ENCODE measurements at regions not wholly inside any gene's neighbourhood (a gene's known extent, or its start where the extent isn't known, plus 50 kb on each side); places are given as distances from the start of the nearest gene placed in this dataset.

DNA sequence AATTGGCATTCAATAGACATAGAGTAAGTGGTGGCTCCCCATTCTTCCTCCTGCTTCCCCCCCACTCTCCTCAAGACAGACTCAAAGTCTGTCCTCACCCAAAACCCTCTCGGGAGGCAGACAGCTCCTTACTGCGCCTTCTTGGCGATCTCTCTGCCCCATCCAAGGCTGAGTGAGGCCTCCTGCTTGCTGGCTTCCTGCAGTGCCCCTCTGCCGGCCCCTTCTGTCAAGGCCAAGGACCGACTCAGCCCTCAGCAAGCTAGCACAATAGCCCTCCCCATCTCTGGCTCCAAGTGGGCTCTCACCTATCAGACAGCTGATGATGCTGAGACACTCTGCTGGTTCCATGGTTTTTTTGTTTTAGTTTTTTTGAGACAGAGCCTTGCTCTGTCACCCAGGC lies 62.5 kb upstream of the DLK1 start:
- DNase-seq (ENCODE audit: insufficient read length, low spot score) = no peak
- FAIRE-seq = no peak
- TF ChIP-seq, protein P1, sequence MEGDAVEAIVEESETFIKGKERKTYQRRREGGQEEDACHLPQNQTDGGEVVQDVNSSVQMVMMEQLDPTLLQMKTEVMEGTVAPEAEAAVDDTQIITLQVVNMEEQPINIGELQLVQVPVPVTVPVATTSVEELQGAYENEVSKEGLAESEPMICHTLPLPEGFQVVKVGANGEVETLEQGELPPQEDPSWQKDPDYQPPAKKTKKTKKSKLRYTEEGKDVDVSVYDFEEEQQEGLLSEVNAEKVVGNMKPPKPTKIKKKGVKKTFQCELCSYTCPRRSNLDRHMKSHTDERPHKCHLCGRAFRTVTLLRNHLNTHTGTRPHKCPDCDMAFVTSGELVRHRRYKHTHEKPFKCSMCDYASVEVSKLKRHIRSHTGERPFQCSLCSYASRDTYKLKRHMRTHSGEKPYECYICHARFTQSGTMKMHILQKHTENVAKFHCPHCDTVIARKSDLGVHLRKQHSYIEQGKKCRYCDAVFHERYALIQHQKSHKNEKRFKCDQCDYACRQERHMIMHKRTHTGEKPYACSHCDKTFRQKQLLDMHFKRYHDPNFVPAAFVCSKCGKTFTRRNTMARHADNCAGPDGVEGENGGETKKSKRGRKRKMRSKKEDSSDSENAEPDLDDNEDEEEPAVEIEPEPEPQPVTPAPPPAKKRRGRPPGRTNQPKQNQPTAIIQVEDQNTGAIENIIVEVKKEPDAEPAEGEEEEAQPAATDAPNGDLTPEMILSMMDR (IDR thresholded peaks at IDR 0.05; ENCODE audit: insufficient read depth, missing control alignments) = no peak

DNA sequence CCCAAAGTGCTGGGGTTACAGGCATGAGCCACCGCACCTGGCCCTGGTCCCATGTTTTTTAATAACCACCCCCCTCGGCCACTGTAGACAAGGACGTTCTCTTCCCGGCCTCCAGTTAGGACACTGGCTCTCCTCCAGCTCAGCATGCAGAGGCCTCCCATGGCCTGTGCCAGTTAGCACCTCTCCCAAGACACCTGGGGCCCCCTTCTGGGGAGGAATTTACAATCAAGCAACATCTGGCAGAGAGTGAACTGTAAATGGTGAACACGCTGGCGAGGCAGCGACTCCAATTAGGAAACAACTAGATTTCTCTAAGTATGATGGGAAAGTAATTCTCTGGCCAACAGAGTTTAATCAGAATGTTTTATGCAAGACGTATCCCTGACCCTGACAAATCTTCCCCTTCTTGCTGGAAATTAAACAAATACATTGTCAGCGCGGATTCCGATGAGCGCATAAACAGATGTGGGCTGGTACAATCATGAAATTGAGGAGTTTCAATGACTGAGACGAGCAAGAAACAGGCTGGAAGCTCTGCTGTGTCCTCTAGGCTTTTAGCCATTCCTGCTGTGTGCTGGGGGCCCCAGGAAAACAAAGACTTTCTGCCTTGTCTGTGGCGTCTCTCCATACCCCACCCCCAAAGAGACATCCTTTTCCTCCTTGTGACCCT lies 61.7 kb upstream of the DLK1 start:
- no peak for FAIRE-seq
- TF ChIP-seq, protein P1 (IDR thresholded peaks at IDR 0.05; ENCODE audit: insufficient read depth, missing control alignments) = no peak
- no peak for DNase-seq (ENCODE audit: insufficient read length, low spot score)

DNA sequence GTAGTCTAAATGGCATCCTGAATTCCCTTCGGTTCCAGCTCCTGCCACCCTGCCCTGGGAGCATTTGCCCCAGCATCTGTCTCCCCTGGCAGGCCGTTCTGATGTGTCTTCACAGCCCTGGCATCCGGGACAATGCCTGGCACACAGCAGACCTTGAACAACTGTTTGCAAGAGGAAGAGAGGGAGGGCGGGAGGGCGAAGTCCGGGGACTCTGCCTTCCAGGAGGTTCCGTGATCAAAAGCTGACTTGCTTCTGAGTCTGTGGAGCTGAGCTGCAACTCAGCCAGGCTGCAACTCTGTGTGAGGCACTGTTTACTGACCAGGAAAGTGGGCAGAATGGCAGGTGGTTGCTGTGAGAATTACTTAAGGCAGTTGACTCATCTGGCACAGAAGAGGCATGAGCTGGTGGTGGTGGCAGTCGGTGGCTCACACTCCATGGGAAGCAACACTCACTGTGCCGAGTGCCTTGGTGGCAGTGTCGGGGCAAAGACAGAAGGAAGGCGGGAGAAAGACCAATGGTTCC lies 61.1 kb upstream of the DLK1 start:
- TF ChIP-seq, protein P1 (IDR thresholded peaks at IDR 0.05; ENCODE audit: insufficient read depth, missing control alignments) = no peak
- FAIRE-seq (no peak), DNase-seq (ENCODE audit: insufficient read length, low spot score) (no peak)

DNA sequence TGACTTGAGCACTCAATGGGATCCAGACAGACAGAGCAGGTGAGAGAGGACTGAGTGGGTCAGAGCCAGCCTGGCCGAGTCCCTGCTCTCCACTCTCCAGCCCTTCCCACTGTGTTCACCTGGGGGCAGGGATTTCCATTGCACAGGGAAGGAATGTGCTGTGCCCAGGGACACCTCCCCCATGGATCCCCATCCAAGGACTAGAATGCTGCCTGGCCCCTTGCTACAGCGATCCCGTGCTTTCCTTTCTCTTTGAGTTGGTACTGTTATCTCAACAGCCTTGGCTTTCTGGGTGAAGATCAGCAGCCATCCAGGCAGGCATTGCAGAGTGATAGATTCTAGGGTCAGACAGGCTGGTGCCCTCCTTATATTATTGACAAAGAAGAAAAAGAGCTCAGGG lies 60.3 kb upstream of the DLK1 start:
- DNase-seq (ENCODE audit: insufficient read length, low spot score) (no peak), FAIRE-seq (no peak)
- TF ChIP-seq, protein P1 (IDR thresholded peaks at IDR 0.05; ENCODE audit: insufficient read depth, missing control alignments) = no peak

DNA sequence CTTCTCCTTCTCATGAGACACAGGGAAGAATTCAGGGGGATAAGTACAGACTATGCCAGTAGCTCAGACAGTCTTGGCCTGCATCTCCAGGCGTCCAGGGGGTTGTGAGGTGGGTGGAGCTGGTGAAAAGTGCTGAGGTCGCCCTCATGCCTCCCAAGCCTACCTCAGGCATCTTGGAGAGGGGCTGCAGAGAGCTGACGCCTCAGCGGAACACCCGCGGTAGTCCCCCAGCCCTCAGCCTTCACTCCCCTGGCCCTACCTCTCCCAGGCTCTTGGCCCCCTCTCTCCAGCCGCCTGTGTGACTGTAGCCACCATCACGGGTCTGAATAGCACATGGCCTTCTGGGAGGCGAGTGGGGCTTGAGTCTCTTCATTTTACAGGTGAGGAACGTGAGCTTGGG lies 59.8 kb upstream of the DLK1 start:
- DNase-seq (ENCODE audit: insufficient read length, low spot score) (no peak), FAIRE-seq (no peak)
- TF ChIP-seq, protein P1 (IDR thresholded peaks at IDR 0.05; ENCODE audit: insufficient read depth, missing control alignments) = no peak

DNA sequence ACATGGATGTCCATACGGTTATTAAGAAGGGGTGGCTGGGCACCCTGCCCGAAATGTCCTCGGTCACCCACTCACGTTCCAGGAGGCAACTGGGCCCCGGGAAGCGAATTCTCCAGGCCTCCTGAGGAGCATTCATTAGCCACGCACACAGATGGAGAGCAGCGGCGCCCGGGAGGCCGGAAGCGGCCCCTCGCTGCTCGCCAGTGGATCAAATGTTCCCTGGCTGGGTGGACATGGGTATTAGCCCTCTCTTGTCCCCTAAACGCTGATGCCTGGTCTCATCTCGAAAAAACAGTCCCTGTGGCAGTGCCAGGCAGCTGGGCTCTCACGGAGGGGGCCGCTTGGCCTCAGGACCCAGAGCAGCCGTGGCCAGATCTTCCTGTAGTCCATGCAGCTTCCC lies 59.0 kb upstream of the DLK1 start:
- FAIRE-seq (no peak), DNase-seq (ENCODE audit: insufficient read length, low spot score) (no peak)
- TF ChIP-seq, protein P1 (IDR thresholded peaks at IDR 0.05; ENCODE audit: insufficient read depth, missing control alignments) = no peak

DNA sequence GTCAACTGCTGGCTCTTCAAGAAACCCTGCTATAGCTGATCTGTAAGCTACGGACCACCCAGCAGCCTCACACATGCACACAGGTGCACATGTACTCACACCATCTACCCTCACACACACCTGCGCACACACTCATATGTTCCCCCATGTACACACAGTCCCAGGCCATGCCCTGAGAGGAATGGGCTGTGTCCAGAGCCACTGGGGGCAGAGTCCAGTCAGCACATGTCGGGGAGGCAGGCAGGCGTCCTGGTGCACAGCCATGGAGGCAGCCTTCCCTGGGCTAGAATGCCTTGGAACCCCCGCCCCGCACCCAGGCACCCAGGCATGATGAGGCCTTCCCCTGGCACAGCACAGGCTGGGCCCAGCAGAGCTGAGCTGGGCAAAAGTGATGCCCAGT lies 58.3 kb upstream of the DLK1 start:
- FAIRE-seq = no peak
- DNase-seq (ENCODE audit: insufficient read length, low spot score) = no peak
- TF ChIP-seq, protein P1 (IDR thresholded peaks at IDR 0.05; ENCODE audit: insufficient read depth, missing control alignments) = no peak

Measured in D721Med (cell line).